ENCODE measurements at regions not wholly inside any gene's neighbourhood (a gene's known extent, or its start where the extent isn't known, plus 50 kb on each side); places are given as distances from the start of the nearest gene placed in this dataset.

DNA sequence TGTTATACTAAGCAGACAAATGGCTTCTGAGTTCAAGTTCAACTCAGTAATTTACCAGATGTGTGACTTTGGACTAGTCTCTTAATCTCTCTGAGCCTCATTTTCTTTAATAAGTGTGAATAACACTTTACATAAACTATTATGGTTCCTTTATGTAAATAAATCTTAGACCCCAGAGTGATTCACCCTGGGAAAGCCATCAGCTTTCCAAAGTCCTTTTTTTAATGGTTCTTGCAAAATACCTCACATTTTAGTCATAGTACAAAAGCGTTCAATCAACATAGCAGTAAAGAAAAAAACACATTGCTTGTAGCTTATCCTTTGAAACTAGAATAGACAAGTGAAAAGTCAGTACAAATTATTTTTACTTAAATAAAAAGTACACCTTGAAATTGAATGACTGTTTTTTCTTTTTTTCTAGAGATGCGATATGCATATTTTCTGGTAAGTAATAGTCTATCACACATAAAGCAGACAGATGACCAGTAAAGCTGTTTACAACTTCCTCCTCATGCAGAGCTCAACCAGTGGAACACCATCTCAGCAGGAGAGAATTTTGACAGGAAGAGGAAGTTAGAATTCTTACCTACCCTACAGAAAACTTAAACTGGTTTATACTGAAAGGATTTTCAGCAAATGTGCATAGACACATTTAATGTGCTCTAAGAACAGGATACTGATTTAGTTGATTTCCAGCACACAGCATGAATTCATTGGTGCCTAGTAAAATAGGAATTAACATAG, 123.0 kb upstream of the AGBL1 start:
- DNase-seq: no peak
- Histone ChIP-seq H3K4me3 (no peak overlapping the region), H3K36me3 (no peaks in the 10 kb centered on the region), H3K27ac (no peak overlapping the region), H3K9me3 (no peaks in the 10 kb centered on the region), H3K27me3 (no peaks in the 10 kb centered on the region), H3K4me1 (no peaks in the 10 kb centered on the region)
- intact Hi-C loops (cut with DNase I; ENCODE audit: low total_unique reads): no loop called here
- no peak for TF ChIP-seq POLR2A (IDR thresholded peaks at IDR 0.05)
- TF ChIP-seq, protein P1, sequence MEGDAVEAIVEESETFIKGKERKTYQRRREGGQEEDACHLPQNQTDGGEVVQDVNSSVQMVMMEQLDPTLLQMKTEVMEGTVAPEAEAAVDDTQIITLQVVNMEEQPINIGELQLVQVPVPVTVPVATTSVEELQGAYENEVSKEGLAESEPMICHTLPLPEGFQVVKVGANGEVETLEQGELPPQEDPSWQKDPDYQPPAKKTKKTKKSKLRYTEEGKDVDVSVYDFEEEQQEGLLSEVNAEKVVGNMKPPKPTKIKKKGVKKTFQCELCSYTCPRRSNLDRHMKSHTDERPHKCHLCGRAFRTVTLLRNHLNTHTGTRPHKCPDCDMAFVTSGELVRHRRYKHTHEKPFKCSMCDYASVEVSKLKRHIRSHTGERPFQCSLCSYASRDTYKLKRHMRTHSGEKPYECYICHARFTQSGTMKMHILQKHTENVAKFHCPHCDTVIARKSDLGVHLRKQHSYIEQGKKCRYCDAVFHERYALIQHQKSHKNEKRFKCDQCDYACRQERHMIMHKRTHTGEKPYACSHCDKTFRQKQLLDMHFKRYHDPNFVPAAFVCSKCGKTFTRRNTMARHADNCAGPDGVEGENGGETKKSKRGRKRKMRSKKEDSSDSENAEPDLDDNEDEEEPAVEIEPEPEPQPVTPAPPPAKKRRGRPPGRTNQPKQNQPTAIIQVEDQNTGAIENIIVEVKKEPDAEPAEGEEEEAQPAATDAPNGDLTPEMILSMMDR (IDR thresholded peaks at IDR 0.05): no peak

DNA sequence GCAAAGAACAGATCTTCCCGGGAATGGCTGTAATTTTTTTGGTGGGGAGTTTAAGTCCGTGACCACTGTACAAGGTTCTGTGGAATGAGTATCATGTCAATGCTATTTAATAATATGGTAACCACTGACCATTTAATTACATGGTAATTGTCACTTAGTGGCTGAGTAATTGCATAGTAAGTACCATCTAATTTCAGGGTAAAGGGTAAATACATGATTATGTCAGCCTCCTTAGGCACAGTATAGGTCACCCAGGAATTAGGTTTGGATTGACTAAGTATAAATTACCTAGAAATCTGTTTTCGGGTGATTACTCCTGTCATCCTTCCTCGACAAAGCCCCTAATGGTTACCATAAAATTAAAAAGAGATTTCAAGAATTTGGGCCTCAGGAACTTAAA, 120.1 kb upstream of the AGBL1 start:
- intact Hi-C loops (cut with DNase I; ENCODE audit: low total_unique reads): no loop called here
- TF ChIP-seq, protein P1 (IDR thresholded peaks at IDR 0.05): no peak
- no peak for TF ChIP-seq POLR2A (IDR thresholded peaks at IDR 0.05)
- DNase-seq: no peak

DNA sequence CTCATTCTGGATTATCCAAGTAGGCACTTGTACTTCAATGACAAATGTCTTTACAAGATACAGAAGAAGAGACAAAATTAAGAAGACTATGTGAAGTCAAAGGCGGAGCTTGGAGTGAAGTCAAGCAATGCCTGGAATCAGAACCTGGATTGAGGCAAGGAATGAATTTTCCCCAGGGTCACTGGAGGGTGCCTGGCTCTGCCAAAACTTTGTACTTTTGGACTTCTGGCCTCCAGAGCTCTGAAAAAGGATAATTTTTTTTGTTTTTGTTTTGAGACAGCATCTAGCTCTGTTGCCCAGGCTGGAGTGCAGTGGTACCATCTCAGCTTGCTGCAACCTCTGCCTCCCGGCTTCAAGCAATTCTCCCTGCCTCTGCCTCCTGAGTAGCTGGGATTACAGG, 119.3 kb upstream of the AGBL1 start:
- DNase-seq: no peak
- intact Hi-C loops (cut with DNase I; ENCODE audit: low total_unique reads): no loop called here
- no peaks in the 10 kb centered on the region for H3K9me3 ChIP-seq
- H3K27me3 ChIP-seq: no peaks in the 10 kb centered on the region
- H3K27ac ChIP-seq: no peak overlapping the region
- H3K4me3 ChIP-seq: no peak overlapping the region
- no peaks in the 10 kb centered on the region for H3K36me3 ChIP-seq
- TF ChIP-seq POLR2A (IDR thresholded peaks at IDR 0.05): no peak
- TF ChIP-seq, protein P1 (IDR thresholded peaks at IDR 0.05): no peak
- H3K4me1 ChIP-seq: no peaks in the 10 kb centered on the region

More for the DNA sequence above, 120.1 kb upstream of the AGBL1 start:
- H3K9me3 ChIP-seq: no peaks in the 10 kb centered on the region
- no peaks in the 10 kb centered on the region for H3K36me3 ChIP-seq
- H3K27me3 ChIP-seq: no peaks in the 10 kb centered on the region
- H3K4me1 ChIP-seq: no peaks in the 10 kb centered on the region
- H3K27ac ChIP-seq: no peak overlapping the region
- no peak overlapping the region for H3K4me3 ChIP-seq

DNA sequence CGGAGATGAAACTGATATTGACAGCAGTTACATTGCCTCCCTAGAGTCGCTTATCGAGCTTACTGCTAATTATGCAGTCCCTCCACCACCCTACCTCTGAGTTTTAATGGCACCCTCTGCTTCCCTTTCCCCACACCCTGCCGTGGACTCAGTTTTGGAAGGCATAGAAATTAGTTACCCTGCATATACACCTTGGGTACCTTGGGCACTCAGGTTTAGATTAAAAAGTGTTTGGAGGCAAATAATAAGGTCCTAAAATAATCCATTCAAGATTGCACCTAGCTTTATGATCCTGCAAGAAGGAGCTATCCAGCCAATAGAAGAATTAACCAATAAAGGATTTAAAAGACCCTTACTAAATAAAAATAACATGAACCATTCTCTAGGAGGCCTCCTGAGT, 117.8 kb upstream of the AGBL1 start:
- H3K36me3 ChIP-seq: no peaks in the 10 kb centered on the region
- H3K27me3 ChIP-seq: no peaks in the 10 kb centered on the region
- no peak for TF ChIP-seq POLR2A (IDR thresholded peaks at IDR 0.05)
- TF ChIP-seq, protein P1 (IDR thresholded peaks at IDR 0.05): no peak
- DNase-seq: no peak
- H3K4me3 ChIP-seq: no peak overlapping the region
- H3K27ac ChIP-seq: no peak overlapping the region
- H3K4me1 ChIP-seq: no peaks in the 10 kb centered on the region
- H3K9me3 ChIP-seq: no peaks in the 10 kb centered on the region
- intact Hi-C loops (cut with DNase I; ENCODE audit: low total_unique reads): no loop called here

DNA sequence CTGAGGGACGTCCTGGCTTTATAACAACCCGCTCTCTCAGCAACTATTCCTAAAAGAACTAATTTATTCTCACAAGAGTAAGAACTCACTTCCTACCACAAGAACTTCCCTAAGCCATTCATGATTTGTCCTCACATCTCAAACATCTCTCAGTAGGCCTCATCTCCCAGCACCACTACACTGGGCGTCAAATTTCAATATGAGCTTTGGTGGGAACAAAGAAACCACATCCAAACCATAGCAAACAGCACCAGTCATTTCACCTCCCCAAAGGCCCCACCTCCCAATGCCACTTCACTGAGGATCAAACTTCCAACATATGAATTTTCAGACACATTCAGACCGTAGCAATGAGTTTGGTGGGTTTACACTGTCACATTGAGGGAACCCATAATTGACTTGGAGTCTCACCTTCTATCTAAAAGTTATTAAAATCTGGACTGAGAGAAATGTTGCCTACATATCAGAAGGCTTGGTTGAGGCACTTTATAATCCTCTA, 116.4 kb upstream of the AGBL1 start:
- Histone ChIP-seq H3K9me3 (no peaks in the 10 kb centered on the region), H3K36me3 (no peaks in the 10 kb centered on the region), H3K27ac (no peak overlapping the region), H3K4me1 (no peaks in the 10 kb centered on the region), H3K4me3 (no peak overlapping the region), H3K27me3 (no peaks in the 10 kb centered on the region)
- intact Hi-C loops (cut with DNase I; ENCODE audit: low total_unique reads): no loop called here
- no peak for DNase-seq
- TF ChIP-seq POLR2A (IDR thresholded peaks at IDR 0.05): no peak
- TF ChIP-seq, protein P1 (IDR thresholded peaks at IDR 0.05): no peak

Data from uterus (tissue), 3 donors.